HG03558 (cell line): ENCODE measurements at regions not wholly inside any gene's neighbourhood (a gene's known extent, or its start where the extent isn't known, plus 50 kb on each side); places are given as distances from the start of the nearest gene placed in this dataset.

Experiments used
- ATAC-seq: cut with Tn5 transposase; IDR thresholded peaks from one replicate; pipeline ENCODE4 v1.9.1; 2021; ENCODE audit warnings: moderate number of reproducible peaks; ENCODE audit not compliant: unreplicated experiment; ENCODE audit errors: extremely low read depth

GRCh38 chr10:88161070-88161469 lies 297.6 kb downstream of the PTEN start:
- no peak for ATAC-seq

- no peak for ATAC-seq
These were observed 298.3 kb downstream of the PTEN start for GRCh38 chr10:88161756-88162155.

GRCh38 chr10:88162852-88163251 lies 299.4 kb downstream of the PTEN start:
- no peak for ATAC-seq

GRCh38 chr10:88163572-88163971 lies 300.1 kb downstream of the PTEN start:
- no peak for ATAC-seq

- ATAC-seq = no peak
These were observed 301.0 kb downstream of the PTEN start for GRCh38 chr10:88164471-88164870.

- ATAC-seq = no peak
These were observed 302.4 kb downstream of the PTEN start for GRCh38 chr10:88165849-88166271.

- ATAC-seq = no peak
These were observed 305.0 kb downstream of the PTEN start for GRCh38 chr10:88168171-88169036.

- no peak for ATAC-seq
These were observed 305.6 kb downstream of the PTEN start for GRCh38 chr10:88169037-88169319.

GRCh38 chr10:88170628-88171027 lies 307.2 kb downstream of the PTEN start:
- no peak for ATAC-seq

GRCh38 chr10:88172159-88172558 lies 308.7 kb downstream of the PTEN start:
- ATAC-seq = no peak

GRCh38 chr10:88174391-88174790 lies 311.0 kb downstream of the PTEN start:
- no peak for ATAC-seq

- no peak for ATAC-seq
These were observed 315.3 kb downstream of the PTEN start for GRCh38 chr10:88178758-88179157.

GRCh38 chr10:88179831-88180230 lies 316.4 kb downstream of the PTEN start:
- no peak for ATAC-seq

GRCh38 chr10:88181902-88182600 lies 318.6 kb downstream of the PTEN start:
- ATAC-seq = no peak

GRCh38 chr10:88182601-88182930 lies 319.1 kb downstream of the PTEN start:
- no peak for ATAC-seq

- ATAC-seq = no peak
These were observed 321.3 kb downstream of the PTEN start for GRCh38 chr10:88184543-88185297.

- no peak for ATAC-seq
These were observed 322.4 kb downstream of the PTEN start for GRCh38 chr10:88185830-88186229.

- ATAC-seq = no peak
These were observed 322.9 kb downstream of the PTEN start for GRCh38 chr10:88186335-88186734.

GRCh38 chr10:88187472-88187871 lies 324.0 kb downstream of the PTEN start:
- no peak for ATAC-seq

- no peak for ATAC-seq
These were observed 326.7 kb downstream of the PTEN start for GRCh38 chr10:88190123-88190522.

- ATAC-seq = no peak
These were observed 327.3 kb downstream of the PTEN start for GRCh38 chr10:88190540-88191235.
